ENCODE measurements at regions not wholly inside any gene's neighbourhood (a gene's known extent, or its start where the extent isn't known, plus 50 kb on each side); places are given as distances from the start of the nearest gene placed in this dataset.

- H3K27ac Mint-ChIP-seq: no peak overlapping the region
- H3K4me1 Mint-ChIP-seq: peaks cover 39% of the 10 kb centered on the region
- H3K36me3 Mint-ChIP-seq (ENCODE audit: low read depth): no peaks in the 10 kb centered on the region
- H3K4me3 Mint-ChIP-seq: no peak overlapping the region
- H3K9me3 Mint-ChIP-seq: no peaks in the 10 kb centered on the region
- no peak for TF ChIP-seq CTCF (IDR thresholded peaks at IDR 0.05; ENCODE audit: unreplicated experiment in 3 of 3)
- H3K27me3 Mint-ChIP-seq (ENCODE audit: low read depth): peaks cover 4% of the 10 kb centered on the region
Measured at GRCh38 chr18:34647251-34647650, 62.8 kb upstream of the DTNA start.

DNA sequence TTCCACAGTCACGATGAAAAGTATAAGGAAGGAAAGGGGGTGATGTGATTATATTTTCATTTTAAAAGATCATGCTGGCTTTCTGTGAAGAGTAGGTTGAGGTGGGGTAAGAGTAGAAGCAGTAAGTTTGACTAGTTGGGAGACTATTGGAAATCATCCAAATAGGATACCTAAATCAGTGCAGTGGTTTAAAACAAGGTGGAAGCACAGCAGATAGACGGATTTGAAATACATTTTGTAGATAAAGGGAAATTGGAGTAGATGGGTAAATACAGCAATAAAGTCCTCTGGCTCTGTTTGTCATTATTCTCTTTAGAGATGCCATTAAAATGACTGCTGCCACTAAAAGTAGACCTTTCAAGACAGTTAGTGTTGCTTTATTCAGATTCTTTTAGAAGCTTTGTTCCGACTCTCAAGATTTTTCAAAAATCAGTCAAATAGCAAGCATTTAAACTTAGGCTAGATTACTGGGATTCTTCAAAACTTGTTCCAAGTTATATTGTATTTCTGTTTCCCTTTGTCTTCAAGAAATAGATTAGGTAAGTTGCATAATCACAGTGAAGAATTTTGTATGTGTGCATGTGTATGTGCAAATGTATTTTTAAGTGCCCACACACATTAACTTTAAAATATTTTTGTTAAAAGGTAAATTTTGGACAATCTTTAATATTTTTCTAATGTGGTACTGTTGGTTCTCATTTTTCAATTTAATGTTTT lies 61.7 kb upstream of the DTNA start:
- Mint-ChIP-seq H3K4me1 (peaks cover 43% of the 10 kb centered on the region), H3K36me3 (ENCODE audit: low read depth) (no peaks in the 10 kb centered on the region), H3K27ac (no peak overlapping the region), H3K9me3 (no peaks in the 10 kb centered on the region), H3K4me3 (no peak overlapping the region), H3K27me3 (ENCODE audit: low read depth) (peaks cover 4% of the 10 kb centered on the region)
- TF ChIP-seq CTCF (IDR thresholded peaks at IDR 0.05; ENCODE audit: unreplicated experiment in 3 of 3): no peak

DNA sequence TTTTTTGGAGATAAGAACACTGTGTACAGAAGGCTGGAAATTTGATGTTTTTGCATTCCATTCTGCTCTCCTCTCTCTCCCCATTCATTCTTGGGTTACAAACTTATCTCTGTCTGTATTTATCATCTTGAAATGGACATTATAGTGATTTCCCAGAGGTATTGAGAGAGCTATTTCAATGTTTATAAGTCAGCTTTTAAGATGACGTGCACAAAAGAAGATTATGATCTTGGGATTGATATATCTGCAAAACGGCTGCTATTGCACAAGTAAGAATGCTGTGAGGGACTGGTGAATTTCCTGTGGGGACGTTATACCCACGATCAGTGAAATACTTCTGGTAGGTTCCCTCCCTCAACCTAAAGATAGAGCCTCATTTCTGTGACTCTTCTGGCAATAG lies 61.0 kb upstream of the DTNA start:
- no peaks in the 10 kb centered on the region for H3K36me3 Mint-ChIP-seq (ENCODE audit: low read depth)
- H3K4me3 Mint-ChIP-seq: no peak overlapping the region
- TF ChIP-seq CTCF (IDR thresholded peaks at IDR 0.05; ENCODE audit: unreplicated experiment in 3 of 3): no peak
- peaks cover 4% of the 10 kb centered on the region for H3K27me3 Mint-ChIP-seq (ENCODE audit: low read depth)
- H3K9me3 Mint-ChIP-seq: no peaks in the 10 kb centered on the region
- peaks cover 39% of the 10 kb centered on the region for H3K4me1 Mint-ChIP-seq
- H3K27ac Mint-ChIP-seq: no peak overlapping the region

DNA sequence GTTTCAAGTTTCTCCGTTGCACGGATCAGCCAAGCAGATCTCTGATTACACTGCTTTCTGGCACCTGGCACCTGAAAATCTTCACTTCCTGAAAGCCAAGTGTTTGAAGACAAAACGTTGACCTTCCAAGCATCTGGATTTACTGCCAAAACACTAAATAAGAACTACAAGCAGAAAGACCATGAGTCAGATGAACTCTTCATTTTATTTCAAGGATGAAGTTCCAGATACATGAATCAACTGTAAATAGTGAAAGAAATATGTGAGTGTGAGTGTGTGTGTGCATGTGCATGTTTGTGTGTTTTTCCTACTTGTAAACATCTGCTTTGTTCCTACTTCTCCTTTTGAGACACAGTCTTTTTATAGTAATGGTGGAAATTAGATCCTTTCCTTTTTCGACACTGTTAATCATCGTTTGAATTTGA lies 60.0 kb upstream of the DTNA start:
- H3K4me3 Mint-ChIP-seq: no peak overlapping the region
- peaks cover 37% of the 10 kb centered on the region for H3K4me1 Mint-ChIP-seq
- peak overlapping the region in 2 of 3 experiments; percentile 54 to 71 for H3K27ac Mint-ChIP-seq
- H3K36me3 Mint-ChIP-seq (ENCODE audit: low read depth): no peaks in the 10 kb centered on the region
- TF ChIP-seq CTCF (IDR thresholded peaks at IDR 0.05; ENCODE audit: unreplicated experiment in 3 of 3): no peak
- peaks cover 4% of the 10 kb centered on the region for H3K27me3 Mint-ChIP-seq (ENCODE audit: low read depth)
- no peaks in the 10 kb centered on the region for H3K9me3 Mint-ChIP-seq

- peaks cover 4% of the 10 kb centered on the region for H3K27me3 Mint-ChIP-seq (ENCODE audit: low read depth)
- no peak overlapping the region for H3K27ac Mint-ChIP-seq
- no peak overlapping the region for H3K4me3 Mint-ChIP-seq
- TF ChIP-seq CTCF (IDR thresholded peaks at IDR 0.05; ENCODE audit: unreplicated experiment in 3 of 3): no peak
- peaks cover 37% of the 10 kb centered on the region for H3K4me1 Mint-ChIP-seq
- no peaks in the 10 kb centered on the region for H3K36me3 Mint-ChIP-seq (ENCODE audit: low read depth)
- H3K9me3 Mint-ChIP-seq: no peaks in the 10 kb centered on the region
Measured at GRCh38 chr18:34651586-34652369, 58.3 kb upstream of the DTNA start.

All from nephron (organoid).